Loucy (cell line): ENCODE measurements at regions not wholly inside any gene's neighbourhood (a gene's known extent, or its start where the extent isn't known, plus 50 kb on each side); places are given as distances from the start of the nearest gene placed in this dataset.

Experiments
- H2AFZ ChIP-seq: fragments of 200-600 bp; sonication (generic); 2 replicates; pipeline ENCODE4 v1.6.0; 2016; ENCODE audit warnings: antibody characterized with exemption, mild to moderate bottlenecking, low read length, moderate library complexity
- H3F3A ChIP-seq: fragments of 200-600 bp; 2 replicates; pipeline ENCODE4 v1.6.0; 2016; ENCODE audit warnings: antibody characterized with exemption, low read depth, mild to moderate bottlenecking
- H3K27me3 ChIP-seq: fragments of 200-600 bp; sonication (generic); 2 replicates; pipeline ENCODE4 v1.6.1; 2014; ENCODE audit warnings: low read length, mild to moderate bottlenecking; ENCODE audit not compliant: insufficient read depth, poor library complexity, severe bottlenecking
- H3K36me3 ChIP-seq: fragments of 200-600 bp; sonication (generic); 2 replicates; pipeline ENCODE4 v1.6.1; 2016; ENCODE audit warnings: low read length; ENCODE audit not compliant: insufficient read depth
- H3K4me1 ChIP-seq: fragments of 200-600 bp; sonication (generic); 2 replicates; pipeline ENCODE4 v1.5.1; 2014; ENCODE audit warnings: low read length, mild to moderate bottlenecking; ENCODE audit not compliant: insufficient read depth, poor library complexity, severe bottlenecking
- H3K4me2 ChIP-seq: fragments of 200-600 bp; sonication (generic); 2 replicates; pipeline ENCODE4 v1.6.0; 2014; ENCODE audit warnings: antibody characterized with exemption, low read length, low read depth, mild to moderate bottlenecking; ENCODE audit not compliant: poor library complexity, severe bottlenecking
- H3K4me3 ChIP-seq: fragments of 200-600 bp; sonication (generic); 2 replicates; pipeline ENCODE4 v1.5.1; 2014; ENCODE audit warnings: low read length, mild to moderate bottlenecking, mixed read lengths; ENCODE audit not compliant: poor library complexity, severe bottlenecking
- H3K79me2 ChIP-seq: fragments of 200-600 bp; sonication (generic); 2 replicates; pipeline ENCODE4 v1.6.1; 2014; ENCODE audit warnings: low read length; ENCODE audit not compliant: insufficient read depth
- H3K9ac ChIP-seq: fragments of 200-600 bp; sonication (generic); 2 replicates; pipeline ENCODE4 v1.6.0; 2014; ENCODE audit warnings: mild to moderate bottlenecking, low read depth, low read length, moderate library complexity; ENCODE audit not compliant: poor library complexity, severe bottlenecking
- H3K9me2 ChIP-seq: fragments of 200-600 bp; sonication (generic); replicated peaks from 2 replicates; pipeline ENCODE4 v1.6.1; 2016; ENCODE audit warnings: low read depth, low read length, mixed read lengths
- H3K9me3 ChIP-seq: fragments of 200-600 bp; sonication (generic); 2 replicates; pipeline ENCODE4 v1.6.1; 2014; ENCODE audit warnings: mild to moderate bottlenecking, antibody characterized with exemption, low read length, low read depth; ENCODE audit not compliant: insufficient read depth
- H4K20me1 ChIP-seq: fragments of 200-600 bp; sonication (generic); 2 replicates; pipeline ENCODE4 v1.6.0; 2014; ENCODE audit warnings: antibody characterized with exemption, low read length, mild to moderate bottlenecking; ENCODE audit not compliant: insufficient read depth, poor library complexity, severe bottlenecking
- CTCF ChIP-seq: fragments of 200-600 bp; sonication (generic); conservative IDR thresholded peaks from 2 replicates; pipeline ENCODE4 v1.5.1; 2014; ENCODE audit warnings: mild to moderate bottlenecking, antibody characterized with exemption, low read length
- EZH2phosphoT487 ChIP-seq: fragments of 200-600 bp; IDR thresholded peaks from 2 replicates; pipeline ENCODE4 v1.6.1; 2018; ENCODE audit warnings: antibody characterized with exemption, mild to moderate bottlenecking, moderate library complexity, borderline replicate concordance

- H3K4me1 ChIP-seq, result no peaks in the 10 kb centered on the region
- H3K27me3 ChIP-seq, result no peaks in the 10 kb centered on the region
- H3F3A ChIP-seq, result no peaks in the 10 kb centered on the region
- no peak overlapping the region for H3K4me3 ChIP-seq
- no peak for TF ChIP-seq EZH2phosphoT487
- no peak for TF ChIP-seq CTCF
- no peak overlapping the region for H3K4me2 ChIP-seq
- H3K36me3 ChIP-seq, result no peaks in the 10 kb centered on the region
- H2AFZ ChIP-seq, result no peak overlapping the region
- no peaks in the 10 kb centered on the region for H3K9me3 ChIP-seq
- no peaks in the 10 kb centered on the region for H4K20me1 ChIP-seq
- H3K9ac ChIP-seq, result no peak overlapping the region
- H3K9me2 ChIP-seq, result no peaks in the 10 kb centered on the region
- no peaks in the 10 kb centered on the region for H3K79me2 ChIP-seq
These were observed 219.3 kb upstream of the OSR1 start for GRCh38 chr2:19577723-19578122.

DNA sequence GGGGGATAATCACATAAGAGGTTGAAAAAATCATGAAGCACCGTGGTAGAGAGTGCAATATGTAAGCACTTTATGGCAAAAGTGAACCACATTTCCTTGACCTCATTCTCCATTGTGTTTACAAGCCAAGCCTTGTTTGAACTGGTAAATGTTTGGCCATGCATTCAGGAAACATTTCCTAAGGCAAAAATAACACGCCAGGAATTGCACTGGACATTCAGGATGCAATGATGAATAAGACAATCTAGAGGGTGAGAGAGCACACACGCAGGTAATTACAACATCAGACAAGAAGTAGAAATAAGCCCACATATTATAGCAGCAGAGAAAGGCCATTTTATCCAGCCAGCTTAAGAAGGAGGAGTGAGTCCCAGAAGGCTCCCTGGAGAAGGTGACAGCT, 218.0 kb upstream of the OSR1 start:
- Histone ChIP-seq H3K4me1 (no peaks in the 10 kb centered on the region), H2AFZ (no peak overlapping the region)

DNA sequence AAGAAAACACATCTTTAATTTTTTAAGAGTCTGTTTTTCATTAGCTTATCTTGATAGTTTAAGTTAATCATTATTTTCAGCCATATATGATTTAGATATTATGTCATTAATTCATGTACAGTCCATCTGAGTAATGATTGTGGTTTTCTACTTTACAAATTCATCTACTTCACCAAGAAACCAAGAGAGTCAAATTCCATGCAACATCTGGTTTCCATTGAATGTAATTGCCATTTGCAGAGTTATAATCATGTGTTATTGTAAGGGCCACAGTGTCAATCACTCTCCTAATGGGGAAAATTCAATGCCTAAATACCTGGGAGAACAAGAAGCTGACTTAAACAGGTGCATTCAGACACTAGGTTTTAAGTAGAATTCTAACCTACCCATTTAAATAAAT, 217.2 kb upstream of the OSR1 start:
- no peaks in the 10 kb centered on the region for H3K27me3 ChIP-seq
- no peak for TF ChIP-seq CTCF
- no peak for TF ChIP-seq EZH2phosphoT487
- no peak overlapping the region for H3K4me2 ChIP-seq
- no peaks in the 10 kb centered on the region for H4K20me1 ChIP-seq
- no peaks in the 10 kb centered on the region for H3K79me2 ChIP-seq
- H2AFZ ChIP-seq, result no peak overlapping the region
- H3K9me3 ChIP-seq, result no peaks in the 10 kb centered on the region
- H3K36me3 ChIP-seq, result no peaks in the 10 kb centered on the region
- no peaks in the 10 kb centered on the region for H3K4me1 ChIP-seq
- H3K9ac ChIP-seq, result no peak overlapping the region
- no peak overlapping the region for H3K4me3 ChIP-seq
- no peaks in the 10 kb centered on the region; the same call in 1 of the 2 replicates for H3K9me2 ChIP-seq
- no peaks in the 10 kb centered on the region for H3F3A ChIP-seq

More for the DNA sequence above, 218.0 kb upstream of the OSR1 start:
- Histone ChIP-seq H3F3A (no peaks in the 10 kb centered on the region), H3K79me2 (no peaks in the 10 kb centered on the region), H3K4me3 (no peak overlapping the region), H3K27me3 (no peaks in the 10 kb centered on the region), H3K9me3 (no peaks in the 10 kb centered on the region), H4K20me1 (no peaks in the 10 kb centered on the region), H3K9me2 (no peaks in the 10 kb centered on the region; the same call in 1 of the 2 replicates), H3K9ac (no peak overlapping the region), H3K4me2 (no peak overlapping the region), H3K36me3 (no peaks in the 10 kb centered on the region)
- TF ChIP-seq CTCF (no peak), EZH2phosphoT487 (no peak)
